A549 (cell line): ENCODE measurements at regions not wholly inside any gene's neighbourhood (a gene's known extent, or its start where the extent isn't known, plus 50 kb on each side); places are given as distances from the start of the nearest gene placed in this dataset.

Experiments
- ATAC-seq, 2 experiments: fragments of 200-7000 bp in 1 of 2; fragments of >200 bp in 1 of 2; cut with Nextera tagmentation in 1 of 2; cut with Tn5 transposase in 1 of 2; 3 replicates each; pipeline versions ENCODE4 v1.8.0 to v1.9.1; 2018 to 2020; ENCODE audit warnings: mild to moderate bottlenecking in 1 of 2, moderate library complexity in 1 of 2
- CTCF ChIA-PET: fragments of 300-600 bp; sonication (Branson Sonifier 250); formaldehyde crosslinking; extraction: SDS; loops from one replicate; lab custom pipeline; 2021; ENCODE audit warnings: antibody characterized with exemption, inconsistent platforms; lab: Yijun Ruan, JAX
- POLR2A ChIA-PET: fragments of 350-600 bp; formaldehyde crosslinking; extraction: SDS; loops from one replicate; lab custom pipeline; 2021; ENCODE audit warnings: antibody characterized with exemption, inconsistent platforms; lab: Yijun Ruan, JAX
- DNase-seq, 2 experiments: peaks; one replicate each; pipeline versions ENCODE4 v3.0.0 to v3.0.0-alpha.2; 2011 to 2016; ENCODE audit warnings: low read depth in 1 of 2, low spot score in 1 of 2
- FAIRE-seq: peaks from 2 replicates; lab custom pipeline; 2011; peaks lifted over from hg19 to GRCh38; lab: Jason Lieb, UNC
- H3K27ac ChIP-seq, 2 experiments: fragments of >200 bp; sonication (Bioruptor Twin); formaldehyde crosslinking; 3 replicates each; pipeline ENCODE4 v1.5.1; 2016 to 2017
- H3K4me1 ChIP-seq: fragments of >200 bp; sonication (Bioruptor Twin); formaldehyde crosslinking; 3 replicates; pipeline ENCODE4 v1.6.1; 2016
- H3K4me2 ChIP-seq: fragments of >200 bp; sonication (Bioruptor Twin); formaldehyde crosslinking; 3 replicates; pipeline ENCODE4 v1.6.1; 2016
- H3K4me3 ChIP-seq: fragments of >200 bp; sonication (Bioruptor Twin); formaldehyde crosslinking; 3 replicates; pipeline ENCODE4 v1.5.1; 2016
- H3K9me3 ChIP-seq: fragments of >200 bp; sonication (Bioruptor Twin); formaldehyde crosslinking; 3 replicates; pipeline ENCODE4 v1.6.1; 2016
- CHD2 ChIP-seq: fragments of 150-350 bp; IDR thresholded peaks from 2 replicates; pipeline ENCODE4 v1.6.1; 2014; ENCODE audit warnings: low read length; ENCODE audit not compliant: partially characterized antibody
- CTCF ChIP-seq: fragments of >200 bp; sonication (Bioruptor Twin); formaldehyde crosslinking; IDR thresholded peaks from 3 replicates; pipeline ENCODE4 v1.5.1; 2016
- ELK1 ChIP-seq: fragments of 150-350 bp; IDR thresholded peaks from 2 replicates; pipeline ENCODE4 v1.6.1; 2014; ENCODE audit warnings: low read depth, mild to moderate bottlenecking, low read length
- FOSB ChIP-seq: fragments of 250-450 bp; sonication (Bioruptor Pico); IDR thresholded peaks from 2 replicates; pipeline ENCODE4 v1.5.0; 2020; ENCODE audit warnings: mild to moderate bottlenecking, moderate library complexity
- GATA3 ChIP-seq: IDR thresholded peaks from 2 replicates; pipeline ENCODE4 v1.6.1; 2012; ENCODE audit warnings: borderline replicate concordance
- HOXA7 ChIP-seq: fragments of 250-450 bp; sonication (Bioruptor Pico); IDR thresholded peaks from 2 replicates; pipeline ENCODE4 v1.5.0; 2020; ENCODE audit warnings: mild to moderate bottlenecking, moderate library complexity
- HOXB5 ChIP-seq: fragments of 250-450 bp; sonication (Bioruptor Pico); IDR thresholded peaks from 2 replicates; pipeline ENCODE4 v1.5.0; 2020; ENCODE audit warnings: mild to moderate bottlenecking, moderate library complexity
- JUNB ChIP-seq: fragments of >200 bp; sonication (Bioruptor Twin); formaldehyde crosslinking; IDR thresholded peaks from 2 replicates; pipeline ENCODE4 v1.6.1; 2016
- MAFK ChIP-seq: fragments of 450-650 bp; IDR thresholded peaks from 2 replicates; pipeline ENCODE4 v1.6.1; 2014; ENCODE audit not compliant: partially characterized antibody
- PBX3 ChIP-seq: IDR thresholded peaks from 2 replicates; pipeline ENCODE4 v1.6.1; 2012
- POLR2A ChIP-seq: IDR thresholded peaks from 2 replicates; pipeline ENCODE4 v1.6.1; 2012; ENCODE audit warnings: mild to moderate bottlenecking, low read length
- POLR2AphosphoS2 ChIP-seq: conservative IDR thresholded peaks from 2 replicates; pipeline ENCODE4 v1.6.1; 2012; ENCODE audit warnings: low read length, improper control_type of control experiment, inconsistent platforms
- RARB ChIP-seq: fragments of 250-450 bp; sonication (Bioruptor Pico); IDR thresholded peaks from 2 replicates; pipeline ENCODE4 v1.8.0; 2021; ENCODE audit warnings: mild to moderate bottlenecking, moderate library complexity
- RCOR1 ChIP-seq: fragments of 150-350 bp; IDR thresholded peaks from 2 replicates; pipeline ENCODE4 v1.6.1; 2014; ENCODE audit warnings: antibody characterized with exemption, low read length, low read depth
- REST ChIP-seq: fragments of 200-600 bp; sonication (generic); IDR thresholded peaks from 2 replicates; pipeline ENCODE4 v1.6.1; 2016; ENCODE audit warnings: antibody characterized with exemption, mild to moderate bottlenecking, moderate library complexity
- RFX5 ChIP-seq: fragments of 450-650 bp; IDR thresholded peaks from 2 replicates; pipeline ENCODE4 v1.7.1; 2014; ENCODE audit warnings: antibody characterized with exemption, mild to moderate bottlenecking, moderate library complexity
- RNF2 ChIP-seq: fragments of 200-600 bp; sonication (generic); IDR thresholded peaks from 2 replicates; pipeline ENCODE4 v1.6.1; 2016; ENCODE audit warnings: low read depth, mild to moderate bottlenecking, antibody characterized with exemption, moderate library complexity, borderline replicate concordance
- USF2 ChIP-seq: fragments of 450-650 bp; IDR thresholded peaks from 2 replicates; pipeline ENCODE4 v1.6.1; 2014; ENCODE audit warnings: antibody characterized with exemption
- ZC3H11A ChIP-seq: fragments of 450-650 bp; IDR thresholded peaks from 2 replicates; pipeline ENCODE4 v1.6.1; 2014; ENCODE audit warnings: antibody characterized with exemption, mild to moderate bottlenecking
- ZFP36 ChIP-seq: fragments of 450-650 bp; IDR thresholded peaks from 2 replicates; pipeline ENCODE4 v1.6.1; 2014; ENCODE audit warnings: borderline replicate concordance; ENCODE audit not compliant: partially characterized antibody
- WGBS: methylation state at CpG from one replicate; pipeline ENCODE4 v1.1.6; 2017; ENCODE audit errors: missing lambda C conversion rate; 5-methylcytosine and 5-hydroxymethylcytosine counted together

GRCh38 chr5:174607916-174608315 is 116.5 kb upstream of the MSX2 start:
- CTCF ChIA-PET = interaction anchor here (0.8 kb wide), 1 partner anchor 12 kb away, joined by 3 read pairs; no protein-coding TSS in a partner anchor
- WGBS = 74% methylated on average over 9 of the region's 9 CpGs
- ATAC-seq = no peak
- H3K9me3 ChIP-seq = 0 out of 3 replicates have a peak, but pooled peaks cover 2% of the 10 kb centered on the region
- H3K4me1 ChIP-seq = peaks cover 12% of the 10 kb centered on the region
- no peak overlapping the region for H3K4me3 ChIP-seq
- H3K27ac ChIP-seq = no peak overlapping the region
- POLR2A ChIA-PET = no interaction called here
- FAIRE-seq = no peak
- TF ChIP-seq USF2 (no peak), PBX3 (no peak), JUNB (no peak), POLR2A (no peak), POLR2AphosphoS2 (no peak), REST (no peak), ZFP36 (no peak), ELK1 (no peak), RCOR1 (no peak), CHD2 (no peak), RARB (CRISPR knock-in tag) (no peak), GATA3 (no peak)
- H3K4me2 ChIP-seq = no peak overlapping the region
- no peak for DNase-seq

- peak overlapping the region in 1 of 2 experiments; percentile 45; a peak in 1 of 6 replicates for H3K27ac ChIP-seq
- ATAC-seq = peak; percentile 16 to 30; a peak in 2 of 6 replicates
- no peak for FAIRE-seq
- ChIA-PET CTCF (interaction anchor here (0.6 to 0.8 kb wide), 2 partner anchors 13 to 130 kb away, joined by 3 to 4 read pairs; no protein-coding TSS in a partner anchor), POLR2A (interaction anchor here (0.6 kb wide), 1 partner anchor 799 kb away, joined by 4 read pairs; no protein-coding TSS in a partner anchor)
- 51% methylated on average over 14 of the region's 14 CpGs for WGBS
- H3K4me1 ChIP-seq = peaks cover 16% of the 10 kb centered on the region
- H3K4me2 ChIP-seq = no peak overlapping the region
- 0 out of 3 replicates have a peak, but pooled peaks cover 2% of the 10 kb centered on the region for H3K9me3 ChIP-seq
- no peak for TF ChIP-seq ZC3H11A
- TF ChIP-seq MAFK = peak; percentile 97
- TF ChIP-seq RFX5 = no peak
- DNase-seq = no peak
- H3K4me3 ChIP-seq = no peak overlapping the region
Measured at GRCh38 chr5:174608631-174609097, 115.7 kb upstream of the MSX2 start.

GRCh38 chr5:174609116-174609515 is 115.3 kb upstream of the MSX2 start:
- 67% methylated on average over 11 of the region's 14 CpGs for WGBS
- POLR2A ChIA-PET = interaction anchor here (0.6 kb wide), 1 partner anchor 800 kb away, joined by 4 read pairs; no protein-coding TSS in a partner anchor
- CTCF ChIA-PET = interaction anchor here (0.6 kb wide), 1 partner anchor 131 kb away, joined by 4 read pairs; no protein-coding TSS in a partner anchor
- Histone ChIP-seq H3K4me2 (no peak overlapping the region), H3K4me1 (peaks cover 16% of the 10 kb centered on the region), H3K9me3 (0 out of 3 replicates have a peak, but pooled peaks cover 2% of the 10 kb centered on the region), H3K4me3 (no peak overlapping the region), H3K27ac (peak overlapping the region in 1 of 2 experiments; percentile 45; a peak in 1 of 6 replicates)
- 0 out of 6 replicates have a peak, but pooled peaks of 1 of the 2 experiments have one; percentile 34 for ATAC-seq
- FAIRE-seq = no peak
- DNase-seq = no peak
- no peak for TF ChIP-seq RNF2
- no peak for TF ChIP-seq CTCF
- no peak for TF ChIP-seq FOSB (CRISPR knock-in tag)
- no peak for TF ChIP-seq HOXA7
- no peak for TF ChIP-seq HOXB5 (CRISPR knock-in tag)
